ENCODE measurements at regions not wholly inside any gene's neighbourhood (a gene's known extent, or its start where the extent isn't known, plus 50 kb on each side); places are given as distances from the start of the nearest gene placed in this dataset.

DNA sequence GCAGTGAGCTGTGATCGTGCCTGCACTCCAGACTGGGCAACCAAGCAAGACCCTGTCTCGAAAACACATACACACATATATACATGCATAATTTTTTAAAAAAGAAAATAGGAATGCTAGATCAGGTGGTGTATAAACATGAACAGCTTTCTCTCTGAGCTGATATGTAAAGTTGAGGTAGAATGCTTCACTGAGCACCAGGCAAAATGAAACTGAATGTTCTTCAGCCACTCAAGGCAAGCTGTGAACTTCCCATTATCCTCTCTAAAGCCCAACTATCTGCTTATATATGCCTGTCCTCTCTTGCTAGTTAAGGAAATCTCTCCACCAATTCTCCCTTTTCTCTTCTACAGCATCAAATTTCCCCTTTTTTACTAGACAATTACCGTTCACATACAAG lies 93.0 kb downstream of the NUF2 start:
- TF ChIP-seq RAD21 (conservative IDR thresholded peaks at IDR 0.05) = no peak
- TF ChIP-seq, protein P1, sequence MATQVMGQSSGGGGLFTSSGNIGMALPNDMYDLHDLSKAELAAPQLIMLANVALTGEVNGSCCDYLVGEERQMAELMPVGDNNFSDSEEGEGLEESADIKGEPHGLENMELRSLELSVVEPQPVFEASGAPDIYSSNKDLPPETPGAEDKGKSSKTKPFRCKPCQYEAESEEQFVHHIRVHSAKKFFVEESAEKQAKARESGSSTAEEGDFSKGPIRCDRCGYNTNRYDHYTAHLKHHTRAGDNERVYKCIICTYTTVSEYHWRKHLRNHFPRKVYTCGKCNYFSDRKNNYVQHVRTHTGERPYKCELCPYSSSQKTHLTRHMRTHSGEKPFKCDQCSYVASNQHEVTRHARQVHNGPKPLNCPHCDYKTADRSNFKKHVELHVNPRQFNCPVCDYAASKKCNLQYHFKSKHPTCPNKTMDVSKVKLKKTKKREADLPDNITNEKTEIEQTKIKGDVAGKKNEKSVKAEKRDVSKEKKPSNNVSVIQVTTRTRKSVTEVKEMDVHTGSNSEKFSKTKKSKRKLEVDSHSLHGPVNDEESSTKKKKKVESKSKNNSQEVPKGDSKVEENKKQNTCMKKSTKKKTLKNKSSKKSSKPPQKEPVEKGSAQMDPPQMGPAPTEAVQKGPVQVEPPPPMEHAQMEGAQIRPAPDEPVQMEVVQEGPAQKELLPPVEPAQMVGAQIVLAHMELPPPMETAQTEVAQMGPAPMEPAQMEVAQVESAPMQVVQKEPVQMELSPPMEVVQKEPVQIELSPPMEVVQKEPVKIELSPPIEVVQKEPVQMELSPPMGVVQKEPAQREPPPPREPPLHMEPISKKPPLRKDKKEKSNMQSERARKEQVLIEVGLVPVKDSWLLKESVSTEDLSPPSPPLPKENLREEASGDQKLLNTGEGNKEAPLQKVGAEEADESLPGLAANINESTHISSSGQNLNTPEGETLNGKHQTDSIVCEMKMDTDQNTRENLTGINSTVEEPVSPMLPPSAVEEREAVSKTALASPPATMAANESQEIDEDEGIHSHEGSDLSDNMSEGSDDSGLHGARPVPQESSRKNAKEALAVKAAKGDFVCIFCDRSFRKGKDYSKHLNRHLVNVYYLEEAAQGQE (IDR thresholded peaks at IDR 0.05; ENCODE audit: borderline replicate concordance) = no peak
- no peak for TF ChIP-seq EP300 (conservative IDR thresholded peaks at IDR 0.05; ENCODE audit: poor library complexity, severe bottlenecking)
- TF ChIP-seq, protein P2, sequence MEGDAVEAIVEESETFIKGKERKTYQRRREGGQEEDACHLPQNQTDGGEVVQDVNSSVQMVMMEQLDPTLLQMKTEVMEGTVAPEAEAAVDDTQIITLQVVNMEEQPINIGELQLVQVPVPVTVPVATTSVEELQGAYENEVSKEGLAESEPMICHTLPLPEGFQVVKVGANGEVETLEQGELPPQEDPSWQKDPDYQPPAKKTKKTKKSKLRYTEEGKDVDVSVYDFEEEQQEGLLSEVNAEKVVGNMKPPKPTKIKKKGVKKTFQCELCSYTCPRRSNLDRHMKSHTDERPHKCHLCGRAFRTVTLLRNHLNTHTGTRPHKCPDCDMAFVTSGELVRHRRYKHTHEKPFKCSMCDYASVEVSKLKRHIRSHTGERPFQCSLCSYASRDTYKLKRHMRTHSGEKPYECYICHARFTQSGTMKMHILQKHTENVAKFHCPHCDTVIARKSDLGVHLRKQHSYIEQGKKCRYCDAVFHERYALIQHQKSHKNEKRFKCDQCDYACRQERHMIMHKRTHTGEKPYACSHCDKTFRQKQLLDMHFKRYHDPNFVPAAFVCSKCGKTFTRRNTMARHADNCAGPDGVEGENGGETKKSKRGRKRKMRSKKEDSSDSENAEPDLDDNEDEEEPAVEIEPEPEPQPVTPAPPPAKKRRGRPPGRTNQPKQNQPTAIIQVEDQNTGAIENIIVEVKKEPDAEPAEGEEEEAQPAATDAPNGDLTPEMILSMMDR (IDR thresholded peaks at IDR 0.05; ENCODE audit: poor library complexity, severe bottlenecking) = no peak
- no peak for TF ChIP-seq TAF1 (IDR thresholded peaks at IDR 0.05; ENCODE audit: low read depth)
- TF ChIP-seq POLR2AphosphoS5 (IDR thresholded peaks at IDR 0.05) = no peak
- no peak for TF ChIP-seq SMC3 (conservative IDR thresholded peaks at IDR 0.05; ENCODE audit: poor library complexity)
- no peak for TF ChIP-seq MXI1 (conservative IDR thresholded peaks at IDR 0.05; ENCODE audit: poor library complexity, severe bottlenecking)
- H3K27ac ChIP-seq (ENCODE audit: low read length) = no peak overlapping the region
- no peaks in the 10 kb centered on the region for H3K27me3 ChIP-seq (ENCODE audit: insufficient read depth, low read depth, low read length)
- H3K79me2 ChIP-seq (replicated peaks; ENCODE audit: insufficient read depth, low read length) = no peaks in the 10 kb centered on the region
- H3K9ac ChIP-seq (ENCODE audit: low read length) = no peak overlapping the region
- no peaks in the 10 kb centered on the region for H3K9me2 ChIP-seq (ENCODE audit: insufficient read depth, low read length)
- H3K36me3 ChIP-seq (ENCODE audit: insufficient read depth, low read length) = no peaks in the 10 kb centered on the region
- peaks cover 5% of the 10 kb centered on the region for H3F3A ChIP-seq (ENCODE audit: insufficient read depth, low read length, poor library complexity, severe bottlenecking)
- no peaks in the 10 kb centered on the region for H3K9me3 ChIP-seq (ENCODE audit: low read length)
- no peak overlapping the region for H2AFZ ChIP-seq (ENCODE audit: low read depth, low read length)
- no peak overlapping the region for H3K4me3 ChIP-seq (ENCODE audit: low read length)
- no peak overlapping the region for H3K4me2 ChIP-seq (ENCODE audit: low read length)
- H4K20me1 ChIP-seq (ENCODE audit: insufficient read depth) = no peaks in the 10 kb centered on the region

DNA sequence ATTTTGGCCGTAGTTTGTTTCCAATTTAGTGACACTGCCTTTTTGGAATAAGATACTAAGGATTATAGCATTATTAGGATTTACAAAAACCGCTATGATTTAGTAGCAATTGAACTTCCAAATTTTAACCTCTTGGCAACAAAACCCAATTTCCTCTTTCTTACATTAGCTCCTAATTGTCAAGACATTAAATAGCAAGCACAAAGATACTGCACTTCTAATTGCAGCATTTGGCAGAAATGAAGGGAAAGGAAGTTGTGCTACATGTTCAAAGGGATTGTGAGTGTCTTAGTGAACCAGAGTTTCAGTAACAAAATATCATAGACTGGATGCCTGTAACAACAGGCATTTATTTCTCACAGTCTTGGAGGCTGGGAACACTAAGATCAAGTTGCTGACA lies 99.9 kb downstream of the NUF2 start:
- TF ChIP-seq TAF1 (IDR thresholded peaks at IDR 0.05; ENCODE audit: low read depth) (no peak), EP300 (conservative IDR thresholded peaks at IDR 0.05; ENCODE audit: poor library complexity, severe bottlenecking) (no peak), SMC3 (conservative IDR thresholded peaks at IDR 0.05; ENCODE audit: poor library complexity) (no peak), POLR2AphosphoS5 (IDR thresholded peaks at IDR 0.05) (no peak), MXI1 (conservative IDR thresholded peaks at IDR 0.05; ENCODE audit: poor library complexity, severe bottlenecking) (no peak), RAD21 (conservative IDR thresholded peaks at IDR 0.05) (no peak), EZH2 (IDR thresholded peaks at IDR 0.05; ENCODE audit: borderline replicate concordance, insufficient read depth, low read length, poor library complexity, severe bottlenecking) (no peak)
- TF ChIP-seq, protein P2 (IDR thresholded peaks at IDR 0.05; ENCODE audit: poor library complexity, severe bottlenecking) = no peak
- TF ChIP-seq, protein P1 (IDR thresholded peaks at IDR 0.05; ENCODE audit: borderline replicate concordance) = no peak
- Histone ChIP-seq H3K79me2 (replicated peaks; ENCODE audit: insufficient read depth, low read length) (no peaks in the 10 kb centered on the region), H3K9me3 (ENCODE audit: low read length) (no peaks in the 10 kb centered on the region), H3K27ac (ENCODE audit: low read length) (no peak overlapping the region), H3K4me2 (ENCODE audit: low read length) (no peak overlapping the region), H2AFZ (ENCODE audit: low read depth, low read length) (no peak overlapping the region), H3K9ac (ENCODE audit: low read length) (no peak overlapping the region), H3K9me2 (ENCODE audit: insufficient read depth, low read length) (no peaks in the 10 kb centered on the region), H3K27me3 (ENCODE audit: insufficient read depth, low read depth, low read length) (no peaks in the 10 kb centered on the region), H3K36me3 (ENCODE audit: insufficient read depth, low read length) (no peaks in the 10 kb centered on the region), H4K20me1 (ENCODE audit: insufficient read depth) (no peaks in the 10 kb centered on the region), H3F3A (ENCODE audit: insufficient read depth, low read length, poor library complexity, severe bottlenecking) (no peaks in the 10 kb centered on the region), H3K4me3 (ENCODE audit: low read length) (no peak overlapping the region)

Measured in neural cell (in vitro differentiated cells).